NCI-H748 (cell line): ENCODE measurements at regions not wholly inside any gene's neighbourhood (a gene's known extent, or its start where the extent isn't known, plus 50 kb on each side); places are given as distances from the start of the nearest gene placed in this dataset.
"Not testable (repeated sequence)": the region's sequence is repeated elsewhere in the genome, so short reads cannot be mapped to it uniquely, and the experiment has no call there.

Source experiments
- DNase-seq: peaks from one replicate; lab custom pipeline; 2025; ENCODE audit not compliant: unreplicated experiment; lab: John Stamatoyannopoulos, UW

- no peak for DNase-seq
These were observed 488.9 kb upstream of the CA10 start for GRCh38 chr17:52647411-52647810.

GRCh38 chr17:52636443-52636842 is 477.9 kb upstream of the CA10 start:
- DNase-seq: no peak

- no peak for DNase-seq
These were observed 448.1 kb upstream of the CA10 start for GRCh38 chr17:52606590-52606989.

GRCh38 chr17:52606098-52606497 is 447.6 kb upstream of the CA10 start:
- no peak for DNase-seq

GRCh38 chr17:52604105-52604504 is 445.6 kb upstream of the CA10 start:
- DNase-seq: no peak

GRCh38 chr17:52597452-52598215 is 439.1 kb upstream of the CA10 start:
- DNase-seq: not testable (repeated sequence)

GRCh38 chr17:52594516-52594915 is 436.0 kb upstream of the CA10 start:
- DNase-seq: no peak

- no peak for DNase-seq
These were observed 388.5 kb upstream of the CA10 start for GRCh38 chr17:52546990-52547389.

GRCh38 chr17:52546493-52546892 is 388.0 kb upstream of the CA10 start:
- DNase-seq: no peak

- DNase-seq: no peak
These were observed 378.9 kb upstream of the CA10 start for GRCh38 chr17:52537421-52537820.

- DNase-seq: no peak
These were observed 378.0 kb upstream of the CA10 start for GRCh38 chr17:52536489-52536888.

- DNase-seq: no peak
These were observed 373.9 kb upstream of the CA10 start for GRCh38 chr17:52532373-52532772.

GRCh38 chr17:52524096-52524637 is 365.7 kb upstream of the CA10 start:
- no peak for DNase-seq

- no peak for DNase-seq
These were observed 358.7 kb upstream of the CA10 start for GRCh38 chr17:52517176-52517575.

GRCh38 chr17:52515927-52516326 is 357.4 kb upstream of the CA10 start:
- no peak for DNase-seq

- no peak for DNase-seq
These were observed 347.1 kb upstream of the CA10 start for GRCh38 chr17:52505601-52506000.

- DNase-seq: no peak
These were observed 345.6 kb upstream of the CA10 start for GRCh38 chr17:52504081-52504480.

GRCh38 chr17:52495646-52496045 is 337.1 kb upstream of the CA10 start:
- DNase-seq: no peak

GRCh38 chr17:52482271-52482670 is 323.8 kb upstream of the CA10 start:
- DNase-seq: no peak

GRCh38 chr17:52477824-52478699 is 319.5 kb upstream of the CA10 start:
- no peak for DNase-seq

GRCh38 chr17:52476638-52477313 is 318.3 kb upstream of the CA10 start:
- DNase-seq: no peak
